ENCODE measurements at regions not wholly inside any gene's neighbourhood (a gene's known extent, or its start where the extent isn't known, plus 50 kb on each side); places are given as distances from the start of the nearest gene placed in this dataset.
A peak's percentile ranks its signal among the peaks of the same experiment; 100 is the strongest.
"Not testable (repeated sequence)": the region's sequence is repeated elsewhere in the genome, so short reads cannot be mapped to it uniquely, and the experiment has no call there.

GRCh38 chr9:103203172-103203571 is 208.0 kb downstream of the CYLC2 start:
- no peak overlapping the region for H3K4me3 ChIP-seq
- H3K9me3 ChIP-seq (replicated peaks), result 0 out of 2 replicates have a peak, but pooled peaks cover 2% of the 10 kb centered on the region
- H3K27ac ChIP-seq, result no peak overlapping the region
- no peaks in the 10 kb centered on the region for H3K36me3 ChIP-seq
- no peaks in the 10 kb centered on the region for H3K27me3 ChIP-seq
- H3K4me1 ChIP-seq, result peaks cover 5% of the 10 kb centered on the region; the same call in 1 of the 2 replicates
- DNase-seq, result no peak

GRCh38 chr9:103205881-103206585 is 210.9 kb downstream of the CYLC2 start:
- H3K36me3 ChIP-seq; H3K27me3 ChIP-seq; H3K4me1 ChIP-seq; H3K4me3 ChIP-seq; H3K27ac ChIP-seq; H3K9me3 ChIP-seq (replicated peaks): not testable (repeated sequence)
- peak; percentile 69 to 72 for DNase-seq

- DNase-seq, result no peak
- Histone ChIP-seq H3K36me3 (no peaks in the 10 kb centered on the region), H3K9me3 (replicated peaks) (peaks cover 5% of the 10 kb centered on the region), H3K4me3 (no peak overlapping the region), H3K27ac (no peak overlapping the region), H3K27me3 (no peaks in the 10 kb centered on the region), H3K4me1 (peaks cover 8% of the 10 kb centered on the region; the same call in 1 of the 2 replicates)
These were observed 215.5 kb downstream of the CYLC2 start for GRCh38 chr9:103210607-103211006.

GRCh38 chr9:103215197-103215596 is 220.1 kb downstream of the CYLC2 start:
- Histone ChIP-seq H3K27ac (no peak overlapping the region), H3K4me3 (no peak overlapping the region), H3K4me1 (0 out of 2 replicates have a peak, but pooled peaks cover 4% of the 10 kb centered on the region), H3K9me3 (replicated peaks) (peaks cover 5% of the 10 kb centered on the region), H3K27me3 (no peaks in the 10 kb centered on the region), H3K36me3 (no peaks in the 10 kb centered on the region)
- DNase-seq, result no peak

- no peaks in the 10 kb centered on the region for H3K27me3 ChIP-seq
- DNase-seq, result no peak
- no peak overlapping the region for H3K4me3 ChIP-seq
- H3K27ac ChIP-seq, result no peak overlapping the region
- H3K36me3 ChIP-seq, result no peaks in the 10 kb centered on the region
- H3K4me1 ChIP-seq, result no peaks in the 10 kb centered on the region
- no peaks in the 10 kb centered on the region for H3K9me3 ChIP-seq (replicated peaks)
These were observed 230.8 kb downstream of the CYLC2 start for GRCh38 chr9:103225702-103226646.

- no peak overlapping the region for H3K4me3 ChIP-seq
- no peak for DNase-seq
- H3K36me3 ChIP-seq, result no peaks in the 10 kb centered on the region
- H3K4me1 ChIP-seq, result no peaks in the 10 kb centered on the region
- no peaks in the 10 kb centered on the region for H3K27me3 ChIP-seq
- no peaks in the 10 kb centered on the region for H3K9me3 ChIP-seq (replicated peaks)
- H3K27ac ChIP-seq, result no peak overlapping the region
These were observed 231.5 kb downstream of the CYLC2 start for GRCh38 chr9:103226647-103227013.

GRCh38 chr9:103237571-103238109 is 242.5 kb downstream of the CYLC2 start:
- not testable (repeated sequence) for H3K4me1 ChIP-seq; H3K4me3 ChIP-seq; H3K9me3 ChIP-seq (replicated peaks); H3K27me3 ChIP-seq; H3K27ac ChIP-seq; H3K36me3 ChIP-seq
- DNase-seq, result peak in 1 of 2 experiments; percentile 8

- no peaks in the 10 kb centered on the region for H3K9me3 ChIP-seq (replicated peaks)
- peak; percentile 80 to 86 for DNase-seq
- peaks cover 31% of the 10 kb centered on the region for H3K4me1 ChIP-seq
- H3K27me3 ChIP-seq, result no peaks in the 10 kb centered on the region
- H3K36me3 ChIP-seq, result no peaks in the 10 kb centered on the region
- H3K4me3 ChIP-seq, result no peak overlapping the region
- peak overlapping the region; percentile 88 for H3K27ac ChIP-seq
These were observed 246.9 kb downstream of the CYLC2 start for GRCh38 chr9:103242025-103242424.

GRCh38 chr9:103242486-103242885 is 247.4 kb downstream of the CYLC2 start:
- Histone ChIP-seq H3K27ac (peak overlapping the region; percentile 88), H3K9me3 (replicated peaks) (no peaks in the 10 kb centered on the region), H3K36me3 (no peaks in the 10 kb centered on the region), H3K27me3 (no peaks in the 10 kb centered on the region), H3K4me3 (no peak overlapping the region), H3K4me1 (peaks cover 31% of the 10 kb centered on the region)
- no peak for DNase-seq

GRCh38 chr9:103243553-103243952 is 248.4 kb downstream of the CYLC2 start:
- H3K4me1 ChIP-seq, result peaks cover 31% of the 10 kb centered on the region

GRCh38 chr9:103245369-103245768 is 250.2 kb downstream of the CYLC2 start:
- Histone ChIP-seq H3K9me3 (replicated peaks) (no peaks in the 10 kb centered on the region), H3K36me3 (no peaks in the 10 kb centered on the region), H3K27me3 (no peaks in the 10 kb centered on the region), H3K4me1 (peaks cover 31% of the 10 kb centered on the region), H3K27ac (peak overlapping the region; percentile 11; the same call in 1 of the 2 replicates), H3K4me3 (no peak overlapping the region)
- peak in 1 of 2 experiments; percentile 29 for DNase-seq

More at GRCh38 chr9:103243553-103243952, 248.4 kb downstream of the CYLC2 start:
- DNase-seq, result no peak
- H3K27me3 ChIP-seq, result no peaks in the 10 kb centered on the region
- H3K27ac ChIP-seq, result no peak overlapping the region; the same call in 1 of the 2 replicates
- no peaks in the 10 kb centered on the region for H3K36me3 ChIP-seq
- H3K4me3 ChIP-seq, result no peak overlapping the region
- H3K9me3 ChIP-seq (replicated peaks), result no peaks in the 10 kb centered on the region

- H3K27ac ChIP-seq, result no peak overlapping the region
- H3K27me3 ChIP-seq, result no peaks in the 10 kb centered on the region
- H3K36me3 ChIP-seq, result no peaks in the 10 kb centered on the region
- no peak overlapping the region for H3K4me3 ChIP-seq
- DNase-seq, result no peak
- H3K9me3 ChIP-seq (replicated peaks), result no peaks in the 10 kb centered on the region
- no peaks in the 10 kb centered on the region for H3K4me1 ChIP-seq
These were observed 266.8 kb downstream of the CYLC2 start for GRCh38 chr9:103261951-103262350.

GRCh38 chr9:103266064-103266463 is 270.9 kb downstream of the CYLC2 start:
- Histone ChIP-seq H3K9me3 (replicated peaks) (no peaks in the 10 kb centered on the region), H3K4me1 (no peaks in the 10 kb centered on the region), H3K27me3 (no peaks in the 10 kb centered on the region), H3K4me3 (no peak overlapping the region), H3K27ac (no peak overlapping the region), H3K36me3 (no peaks in the 10 kb centered on the region)
- no peak for DNase-seq

GRCh38 chr9:103277240-103277639 is 282.1 kb downstream of the CYLC2 start:
- Histone ChIP-seq H3K9me3 (replicated peaks) (no peaks in the 10 kb centered on the region), H3K4me3 (no peak overlapping the region), H3K27me3 (no peaks in the 10 kb centered on the region), H3K4me1 (no peaks in the 10 kb centered on the region), H3K36me3 (no peaks in the 10 kb centered on the region), H3K27ac (no peak overlapping the region)
- no peak for DNase-seq

GRCh38 chr9:103281126-103281525 is 286.0 kb downstream of the CYLC2 start:
- DNase-seq, result no peak
- Histone ChIP-seq H3K27me3 (no peaks in the 10 kb centered on the region), H3K9me3 (replicated peaks) (no peaks in the 10 kb centered on the region), H3K4me1 (no peaks in the 10 kb centered on the region), H3K4me3 (no peak overlapping the region), H3K27ac (no peak overlapping the region), H3K36me3 (no peaks in the 10 kb centered on the region)

All from SJCRH30 (cell line).